ENCODE measurements at regions not wholly inside any gene's neighbourhood (a gene's known extent, or its start where the extent isn't known, plus 50 kb on each side); places are given as distances from the start of the nearest gene placed in this dataset.
"Not testable (repeated sequence)": the region's sequence is repeated elsewhere in the genome, so short reads cannot be mapped to it uniquely, and the experiment has no call there.

GRCh38 chr1:74857676-74858075 lies 124.7 kb downstream of the TYW3 start:
- Histone ChIP-seq H3K27ac (ENCODE audit: low read depth, low read length, severe bottlenecking) (no peak overlapping the region), H3K4me1 (ENCODE audit: control insufficient read depth, insufficient read depth, low read length, poor library complexity, severe bottlenecking) (no peaks in the 10 kb centered on the region), H3K36me3 (ENCODE audit: control insufficient read depth, insufficient read depth, low read length) (no peaks in the 10 kb centered on the region), H3K4me3 (ENCODE audit: extremely low read depth, insufficient read depth, low read length, poor library complexity, severe bottlenecking) (no peak overlapping the region), H3K9me3 (ENCODE audit: control insufficient read depth, low read length) (no peaks in the 10 kb centered on the region)
- 76 to 88% methylated on average over 3 to 4 of the region's 6 CpGs for WGBS, 2 experiments (ENCODE audit: insufficient coverage in 2 of 2)

- H3K27ac ChIP-seq (ENCODE audit: low read depth, low read length, severe bottlenecking): no peak overlapping the region
- no peak overlapping the region for H3K4me3 ChIP-seq (ENCODE audit: extremely low read depth, insufficient read depth, low read length, poor library complexity, severe bottlenecking)
- no peaks in the 10 kb centered on the region for H3K9me3 ChIP-seq (ENCODE audit: control insufficient read depth, low read length)
- H3K4me1 ChIP-seq (ENCODE audit: control insufficient read depth, insufficient read depth, low read length, poor library complexity, severe bottlenecking): no peaks in the 10 kb centered on the region
- H3K36me3 ChIP-seq (ENCODE audit: control insufficient read depth, insufficient read depth, low read length): no peaks in the 10 kb centered on the region
- WGBS, 2 experiments (ENCODE audit: insufficient coverage in 2 of 2): 80 to 100% methylated on average over 1 to 4 of the region's 5 CpGs
Observed at GRCh38 chr1:74858136-74858535, 125.2 kb downstream of the TYW3 start.

GRCh38 chr1:74861867-74862266 lies 128.9 kb downstream of the TYW3 start:
- H3K9me3 ChIP-seq (ENCODE audit: control insufficient read depth, low read length): no peaks in the 10 kb centered on the region
- no peak overlapping the region for H3K4me3 ChIP-seq (ENCODE audit: extremely low read depth, insufficient read depth, low read length, poor library complexity, severe bottlenecking)
- H3K27ac ChIP-seq (ENCODE audit: low read depth, low read length, severe bottlenecking): no peak overlapping the region
- WGBS, 2 experiments (ENCODE audit: insufficient coverage in 2 of 2): 89 to 100% methylated on average over 1 of the region's 1 CpG
- H3K36me3 ChIP-seq (ENCODE audit: control insufficient read depth, insufficient read depth, low read length): no peaks in the 10 kb centered on the region
- H3K4me1 ChIP-seq (ENCODE audit: control insufficient read depth, insufficient read depth, low read length, poor library complexity, severe bottlenecking): no peaks in the 10 kb centered on the region

- no peak overlapping the region for H3K4me3 ChIP-seq (ENCODE audit: extremely low read depth, insufficient read depth, low read length, poor library complexity, severe bottlenecking)
- H3K27ac ChIP-seq (ENCODE audit: low read depth, low read length, severe bottlenecking): no peak overlapping the region
- no peaks in the 10 kb centered on the region for H3K36me3 ChIP-seq (ENCODE audit: control insufficient read depth, insufficient read depth, low read length)
- no peaks in the 10 kb centered on the region for H3K9me3 ChIP-seq (ENCODE audit: control insufficient read depth, low read length)
- 50% methylated on average over 1 of the region's 1 CpG; no CpG with 5 or more reads in 1 of the 2 experiments for WGBS, 2 experiments (ENCODE audit: insufficient coverage in 2 of 2)
- H3K4me1 ChIP-seq (ENCODE audit: control insufficient read depth, insufficient read depth, low read length, poor library complexity, severe bottlenecking): no peaks in the 10 kb centered on the region
Observed at GRCh38 chr1:74869702-74870101, 136.8 kb downstream of the TYW3 start.

GRCh38 chr1:74877366-74877765 lies 144.4 kb downstream of the TYW3 start:
- not testable (repeated sequence) for H3K4me3 ChIP-seq (ENCODE audit: extremely low read depth, insufficient read depth, low read length, poor library complexity, severe bottlenecking); H3K27ac ChIP-seq (ENCODE audit: low read depth, low read length, severe bottlenecking); H3K36me3 ChIP-seq (ENCODE audit: control insufficient read depth, insufficient read depth, low read length); H3K9me3 ChIP-seq (ENCODE audit: control insufficient read depth, low read length); H3K4me1 ChIP-seq (ENCODE audit: control insufficient read depth, insufficient read depth, low read length, poor library complexity, severe bottlenecking)
- 85 to 86% methylated on average over 13 to 14 of the region's 14 CpGs for WGBS, 2 experiments (ENCODE audit: insufficient coverage in 2 of 2)

GRCh38 chr1:74895411-74895810 lies 162.5 kb downstream of the TYW3 start:
- Histone ChIP-seq H3K4me1 (ENCODE audit: control insufficient read depth, insufficient read depth, low read length, poor library complexity, severe bottlenecking) (no peaks in the 10 kb centered on the region), H3K4me3 (ENCODE audit: extremely low read depth, insufficient read depth, low read length, poor library complexity, severe bottlenecking) (no peak overlapping the region), H3K36me3 (ENCODE audit: control insufficient read depth, insufficient read depth, low read length) (no peaks in the 10 kb centered on the region), H3K27ac (ENCODE audit: low read depth, low read length, severe bottlenecking) (no peak overlapping the region), H3K9me3 (ENCODE audit: control insufficient read depth, low read length) (no peaks in the 10 kb centered on the region)
- WGBS, 2 experiments (ENCODE audit: insufficient coverage in 2 of 2): no CpG with 5 or more reads among the region's 3 CpGs

GRCh38 chr1:74908131-74908530 lies 175.2 kb downstream of the TYW3 start:
- Histone ChIP-seq H3K27ac (ENCODE audit: low read depth, low read length, severe bottlenecking) (no peak overlapping the region), H3K4me1 (ENCODE audit: control insufficient read depth, insufficient read depth, low read length, poor library complexity, severe bottlenecking) (no peaks in the 10 kb centered on the region), H3K9me3 (ENCODE audit: control insufficient read depth, low read length) (no peaks in the 10 kb centered on the region), H3K36me3 (ENCODE audit: control insufficient read depth, insufficient read depth, low read length) (no peaks in the 10 kb centered on the region), H3K4me3 (ENCODE audit: extremely low read depth, insufficient read depth, low read length, poor library complexity, severe bottlenecking) (no peak overlapping the region)

GRCh38 chr1:74908797-74909196 lies 175.8 kb downstream of the TYW3 start:
- Histone ChIP-seq H3K27ac (ENCODE audit: low read depth, low read length, severe bottlenecking) (no peak overlapping the region), H3K4me3 (ENCODE audit: extremely low read depth, insufficient read depth, low read length, poor library complexity, severe bottlenecking) (no peak overlapping the region)
- WGBS, 2 experiments (ENCODE audit: insufficient coverage in 2 of 2): 83 to 89% methylated on average over 1 of the region's 1 CpG

GRCh38 chr1:74913978-74914377 lies 181.0 kb downstream of the TYW3 start:
- no peaks in the 10 kb centered on the region for H3K36me3 ChIP-seq (ENCODE audit: control insufficient read depth, insufficient read depth, low read length)
- H3K9me3 ChIP-seq (ENCODE audit: control insufficient read depth, low read length): no peaks in the 10 kb centered on the region
- H3K4me3 ChIP-seq (ENCODE audit: extremely low read depth, insufficient read depth, low read length, poor library complexity, severe bottlenecking): no peak overlapping the region
- 48 to 60% methylated on average over 2 to 3 of the region's 3 CpGs for WGBS, 2 experiments (ENCODE audit: insufficient coverage in 2 of 2)
- no peaks in the 10 kb centered on the region for H3K4me1 ChIP-seq (ENCODE audit: control insufficient read depth, insufficient read depth, low read length, poor library complexity, severe bottlenecking)
- no peak overlapping the region for H3K27ac ChIP-seq (ENCODE audit: low read depth, low read length, severe bottlenecking)

More at GRCh38 chr1:74908797-74909196, 175.8 kb downstream of the TYW3 start:
- no peaks in the 10 kb centered on the region for H3K9me3 ChIP-seq (ENCODE audit: control insufficient read depth, low read length)
- H3K36me3 ChIP-seq (ENCODE audit: control insufficient read depth, insufficient read depth, low read length): no peaks in the 10 kb centered on the region
- H3K4me1 ChIP-seq (ENCODE audit: control insufficient read depth, insufficient read depth, low read length, poor library complexity, severe bottlenecking): no peaks in the 10 kb centered on the region

GRCh38 chr1:74933500-74933899 lies 200.5 kb downstream of the TYW3 start:
- H3K9me3 ChIP-seq (ENCODE audit: control insufficient read depth, low read length): no peaks in the 10 kb centered on the region
- H3K27ac ChIP-seq (ENCODE audit: low read depth, low read length, severe bottlenecking): no peak overlapping the region
- H3K4me3 ChIP-seq (ENCODE audit: extremely low read depth, insufficient read depth, low read length, poor library complexity, severe bottlenecking): no peak overlapping the region
- no CpG with 5 or more reads among the region's 2 CpGs for WGBS, 2 experiments (ENCODE audit: insufficient coverage in 2 of 2)
- H3K4me1 ChIP-seq (ENCODE audit: control insufficient read depth, insufficient read depth, low read length, poor library complexity, severe bottlenecking): no peaks in the 10 kb centered on the region
- H3K36me3 ChIP-seq (ENCODE audit: control insufficient read depth, insufficient read depth, low read length): no peaks in the 10 kb centered on the region

- Histone ChIP-seq H3K9me3 (ENCODE audit: control insufficient read depth, low read length) (no peaks in the 10 kb centered on the region), H3K27ac (ENCODE audit: low read depth, low read length, severe bottlenecking) (no peak overlapping the region), H3K36me3 (ENCODE audit: control insufficient read depth, insufficient read depth, low read length) (no peaks in the 10 kb centered on the region), H3K4me1 (ENCODE audit: control insufficient read depth, insufficient read depth, low read length, poor library complexity, severe bottlenecking) (no peaks in the 10 kb centered on the region), H3K4me3 (ENCODE audit: extremely low read depth, insufficient read depth, low read length, poor library complexity, severe bottlenecking) (no peak overlapping the region)
- WGBS, 2 experiments (ENCODE audit: insufficient coverage in 2 of 2): 83% methylated on average over 1 of the region's 1 CpG; no CpG with 5 or more reads in 1 of the 2 experiments
Observed at GRCh38 chr1:74935446-74935845, 198.7 kb upstream of the LHX8 start.
